ENCODE measurements at regions not wholly inside any gene's neighbourhood (a gene's known extent, or its start where the extent isn't known, plus 50 kb on each side); places are given as distances from the start of the nearest gene placed in this dataset.
"Not testable (repeated sequence)": the region's sequence is repeated elsewhere in the genome, so short reads cannot be mapped to it uniquely, and the experiment has no call there.

DNA sequence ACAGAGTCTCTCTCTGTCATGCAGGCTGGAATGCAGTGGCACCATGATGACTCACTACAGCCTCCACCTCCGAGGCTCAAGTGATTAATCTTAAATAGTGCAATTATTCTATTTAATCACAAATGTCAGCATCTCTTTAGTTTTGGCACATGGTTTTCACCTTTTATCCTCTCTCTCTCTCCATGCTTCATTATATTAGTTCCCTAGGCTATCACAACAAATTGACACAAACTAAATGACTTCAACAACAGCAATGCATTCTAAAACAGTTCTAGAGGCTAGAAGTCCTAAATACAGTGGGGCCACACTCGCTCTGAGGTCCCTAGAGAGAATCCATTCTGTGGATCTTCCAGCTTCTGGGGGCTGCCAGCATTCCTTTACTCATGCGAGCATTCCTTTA, 178.2 kb upstream of the ZNG1F start:
- not testable (repeated sequence) for DNase-seq (ENCODE audit: low spot score)

DNA sequence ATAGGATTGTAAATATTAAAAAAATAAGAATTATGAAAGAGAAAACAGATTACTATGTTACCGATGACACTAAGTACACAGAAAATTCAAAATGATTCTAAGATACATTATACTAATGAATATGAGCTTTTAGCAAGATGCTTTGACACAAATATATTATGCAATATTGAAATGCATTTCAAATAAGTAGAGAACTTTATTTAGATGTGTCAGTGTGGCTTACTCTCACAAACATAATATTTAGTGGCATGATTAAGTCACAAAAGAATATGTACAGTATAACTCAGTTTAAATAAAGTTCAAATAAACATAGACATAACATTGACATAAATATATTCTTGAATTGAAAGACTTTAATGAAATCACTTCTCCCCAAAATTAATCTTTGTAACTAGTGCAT, 172.7 kb upstream of the ZNG1F start:
- not testable (repeated sequence) for DNase-seq (ENCODE audit: low spot score)

DNA sequence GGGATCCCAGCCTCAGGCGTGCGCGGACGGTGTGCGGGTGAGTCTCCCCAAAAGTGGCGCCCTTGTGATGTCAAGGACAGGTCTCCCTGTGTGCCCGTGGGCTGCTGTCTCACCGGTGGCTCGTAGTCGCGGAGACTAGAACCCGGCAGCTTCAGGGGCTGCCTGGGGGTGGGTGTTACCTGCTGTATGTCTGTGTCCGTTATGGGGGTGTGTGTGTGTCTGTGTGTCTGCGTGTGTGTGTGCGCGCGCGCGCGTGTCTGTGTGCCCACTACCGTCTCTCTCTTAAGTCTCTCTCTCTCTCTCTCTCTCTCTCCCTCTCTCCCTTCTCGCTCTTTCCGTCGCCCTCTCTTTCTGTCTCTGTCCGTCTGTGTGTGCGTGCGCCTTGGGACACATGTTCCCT, 170.0 kb upstream of the ZNG1F start:
- DNase-seq (ENCODE audit: low spot score), result peak; percentile 64

DNA sequence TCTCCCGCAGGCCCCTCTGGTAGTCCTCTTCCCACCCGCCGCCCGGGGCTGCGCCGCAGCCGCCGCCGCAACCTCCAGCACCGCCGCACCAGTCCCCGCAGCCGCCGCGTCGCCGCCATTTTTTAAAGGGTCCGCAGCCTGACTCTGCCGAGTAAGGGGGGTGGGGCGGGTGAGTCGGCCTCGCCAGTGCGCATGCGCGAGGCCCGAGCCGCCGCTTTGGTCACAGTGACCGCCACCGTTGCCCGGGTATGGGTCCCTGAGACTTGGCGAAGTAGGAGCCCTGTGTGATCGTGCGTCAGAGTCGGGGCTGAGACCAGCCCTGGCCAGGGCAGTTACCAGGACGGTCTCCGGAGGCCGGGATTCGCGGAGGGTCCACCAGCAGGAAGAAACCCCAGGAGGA, 169.6 kb upstream of the ZNG1F start:
- peak; percentile 71 for DNase-seq (ENCODE audit: low spot score)

DNA sequence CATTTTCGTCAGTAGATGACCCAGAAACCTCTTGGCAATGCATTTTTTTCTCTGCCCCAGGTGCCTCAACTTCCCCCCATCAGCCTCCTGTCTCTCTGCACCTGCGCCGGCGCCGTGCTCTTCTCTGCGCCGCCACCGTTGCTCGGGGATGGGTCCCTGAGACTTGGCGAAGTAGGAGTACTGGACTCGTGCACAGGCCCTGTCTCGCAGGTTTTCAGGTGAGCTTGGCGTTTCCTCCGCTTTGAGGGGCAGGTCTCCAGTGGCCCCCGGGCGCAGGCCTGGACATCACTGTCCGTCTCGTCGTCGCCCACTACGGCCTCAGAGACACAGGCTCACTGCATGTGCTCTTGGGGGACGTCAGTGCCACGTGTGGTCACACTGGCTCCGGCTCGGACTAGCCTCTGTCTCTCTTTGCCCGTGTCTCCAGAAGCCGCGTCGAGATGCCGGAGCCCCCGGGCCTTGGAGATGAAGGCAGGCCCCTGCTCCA, 168.8 kb upstream of the ZNG1F start:
- DNase-seq (ENCODE audit: low spot score), result not testable (repeated sequence)

DNA sequence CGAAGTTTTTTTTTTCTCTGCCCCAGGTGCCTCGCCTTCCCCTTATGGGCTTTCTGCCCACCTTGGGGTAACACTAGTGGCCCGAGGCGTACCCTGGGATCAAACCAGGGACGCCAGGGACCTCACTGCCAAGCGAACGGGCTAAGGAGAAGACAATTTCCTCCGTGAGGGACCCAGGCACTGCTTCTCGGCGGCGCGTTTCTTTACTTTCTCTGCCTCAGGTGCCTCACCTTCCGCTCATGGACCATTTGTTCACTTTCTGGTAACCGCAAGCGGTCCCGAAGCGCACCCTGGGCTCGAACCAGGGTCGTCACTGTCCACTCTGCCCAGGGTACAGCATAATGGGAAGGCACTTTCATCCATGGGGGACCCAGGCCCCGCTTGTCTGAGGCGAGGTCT, 168.2 kb upstream of the ZNG1F start:
- DNase-seq (ENCODE audit: low spot score), result not testable (repeated sequence)

DNA sequence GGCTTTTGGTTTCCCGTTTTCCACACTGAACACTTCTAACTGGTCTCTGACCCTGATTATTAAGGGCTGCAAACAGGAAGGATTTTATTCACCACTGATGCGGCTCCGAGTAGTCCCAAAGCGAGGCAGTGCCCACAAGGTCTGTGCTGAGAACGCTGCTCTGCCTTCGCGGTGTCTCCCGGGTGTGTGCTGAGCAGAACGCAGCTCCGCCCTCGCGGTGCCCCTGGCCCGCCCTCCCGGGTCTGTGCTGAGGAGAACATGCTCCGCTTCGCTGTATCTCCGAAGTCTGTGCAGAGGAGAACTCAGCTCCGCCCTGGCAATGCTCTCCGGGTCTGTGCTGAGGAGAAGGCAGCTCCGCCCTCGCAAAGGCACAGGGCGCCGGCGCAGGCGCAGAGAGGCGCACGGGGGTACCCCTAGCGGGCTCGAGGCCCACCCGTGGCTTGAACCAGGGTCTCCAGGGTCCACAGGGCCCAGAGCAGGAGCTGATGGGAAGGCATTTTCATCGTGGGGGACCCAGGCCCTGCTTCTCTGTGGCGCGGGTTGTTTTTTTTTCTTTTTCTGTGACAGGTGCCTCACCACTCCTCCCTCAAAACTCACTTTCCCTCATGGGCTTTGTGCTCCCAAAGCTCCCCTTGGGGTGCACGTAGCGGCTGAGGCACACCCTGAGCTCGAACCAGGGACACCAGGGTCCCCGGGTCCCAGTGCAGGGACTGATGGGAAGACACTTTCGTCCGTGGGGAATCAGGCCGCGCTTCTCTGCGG, 167.7 kb upstream of the ZNG1F start:
- peak; percentile 9 for DNase-seq (ENCODE audit: low spot score)

DNA sequence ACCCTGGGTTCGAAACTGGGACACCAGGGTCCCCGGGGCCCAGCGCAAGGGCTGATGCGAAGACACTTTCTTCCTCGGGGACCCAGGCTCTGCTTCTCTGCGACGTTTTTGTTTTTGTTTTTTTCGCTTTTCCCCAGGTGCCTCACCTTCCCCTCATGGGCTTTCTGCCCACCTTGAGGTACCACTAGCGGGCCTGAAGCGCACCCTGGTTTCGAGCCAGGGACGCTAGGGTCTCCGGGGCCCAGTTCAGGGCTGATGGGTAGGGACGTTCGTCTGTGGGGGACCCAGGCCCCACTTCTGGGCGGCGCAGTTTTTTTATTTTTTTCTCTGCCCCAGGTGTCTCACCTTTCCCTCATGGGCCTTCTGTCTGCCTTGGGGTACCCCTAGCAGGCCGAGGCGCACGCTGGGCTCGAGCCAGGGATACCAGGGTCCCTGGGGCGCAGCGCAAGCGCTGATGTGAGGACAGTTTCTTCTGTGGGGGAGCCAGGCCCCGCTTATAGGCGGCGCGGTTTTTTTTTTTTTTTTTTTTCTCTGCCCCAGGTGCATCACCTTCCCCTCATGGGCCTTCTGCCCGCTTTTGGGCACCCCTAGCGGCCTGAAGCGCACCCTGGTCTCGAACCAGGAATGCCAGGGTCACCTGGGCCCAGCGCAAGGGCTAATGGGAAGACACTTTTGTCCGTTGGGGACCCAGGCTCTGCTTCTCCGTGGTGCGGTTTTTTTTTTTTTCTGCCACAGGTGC, 166.8 kb upstream of the ZNG1F start:
- DNase-seq (ENCODE audit: low spot score), result not testable (repeated sequence)

DNA sequence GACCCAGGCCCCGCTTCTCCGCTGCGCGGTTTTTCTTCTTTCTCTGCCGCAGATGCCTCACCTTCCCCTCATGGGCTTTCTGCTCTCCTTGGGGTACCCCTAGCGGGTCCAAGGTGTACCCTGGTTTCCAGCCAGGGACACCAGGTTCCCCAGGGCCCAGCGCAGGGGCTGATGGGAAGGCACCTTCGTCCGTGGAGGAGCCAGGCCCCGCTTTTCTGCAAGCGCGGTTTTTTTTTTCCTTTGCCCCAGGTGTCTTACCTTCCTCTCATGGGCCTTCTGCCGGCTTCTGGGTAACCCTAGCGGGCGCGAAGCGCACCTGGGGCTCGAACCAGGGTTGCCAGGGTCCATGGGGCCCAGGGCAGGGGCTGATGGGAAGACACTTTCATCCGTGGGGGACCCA, 165.9 kb upstream of the ZNG1F start:
- not testable (repeated sequence) for DNase-seq (ENCODE audit: low spot score)

DNA sequence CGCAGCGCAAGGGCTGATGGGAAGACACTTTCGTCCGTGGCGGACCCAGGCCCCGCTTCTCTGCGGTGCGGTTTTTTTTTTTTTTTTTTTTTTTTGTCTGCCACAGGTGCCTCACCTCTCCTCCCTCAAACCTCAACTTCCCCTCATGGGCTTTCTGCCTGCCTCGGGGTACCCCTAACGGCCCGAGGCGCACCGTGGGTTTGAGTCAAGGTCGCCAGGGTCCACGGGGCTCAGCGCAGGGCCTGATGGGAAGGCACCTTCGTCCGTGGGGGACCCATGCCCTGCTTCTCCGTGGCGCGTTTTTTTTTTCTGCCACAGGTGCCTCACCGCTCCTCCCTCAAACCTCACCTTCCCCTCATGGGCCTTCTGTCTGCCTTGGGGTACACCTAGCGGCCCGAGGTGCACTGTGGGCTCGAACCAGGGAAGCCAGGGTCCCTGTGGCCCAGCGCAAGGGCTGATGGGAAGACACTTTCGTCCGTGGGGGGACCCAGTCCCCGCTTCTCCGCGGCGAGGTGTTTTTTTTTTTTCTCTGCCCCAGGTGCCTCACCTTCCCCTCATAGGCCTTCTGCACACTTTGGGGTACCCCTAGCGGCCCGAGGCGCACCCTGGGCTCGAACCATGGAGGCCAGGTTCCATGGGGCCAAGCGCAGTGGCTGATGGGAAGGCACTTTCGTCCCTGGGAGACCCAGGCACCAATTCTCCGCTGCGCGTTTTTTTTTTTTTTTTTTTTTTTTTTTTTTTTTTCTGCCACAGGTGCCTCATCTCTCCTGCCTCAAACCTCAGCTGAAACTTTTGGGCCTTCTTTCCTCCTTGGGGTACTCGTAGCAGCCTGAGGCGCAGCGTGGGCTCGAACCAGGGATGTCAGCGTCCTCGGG, 165.2 kb upstream of the ZNG1F start:
- DNase-seq (ENCODE audit: low spot score), result not testable (repeated sequence)

DNA sequence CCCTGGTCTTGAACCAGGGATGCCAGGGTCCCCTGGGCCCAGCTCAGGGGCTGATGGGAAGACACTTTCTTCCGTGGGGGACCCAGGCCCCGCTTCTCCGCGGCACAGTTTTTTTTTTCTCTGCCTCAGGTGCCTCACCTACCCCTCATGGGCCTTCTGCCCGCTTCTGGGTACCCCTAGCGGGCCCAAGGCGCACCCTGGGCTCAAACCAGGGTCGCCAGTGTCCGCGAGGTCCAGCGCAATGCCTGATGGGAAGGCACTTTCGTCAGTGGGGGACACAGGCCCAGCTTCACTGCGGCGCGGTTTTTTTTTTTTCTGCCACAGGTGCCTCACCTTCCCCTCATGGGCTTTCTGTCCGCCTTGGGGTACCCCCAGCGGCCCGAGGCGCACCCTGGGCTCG, 163.9 kb upstream of the ZNG1F start:
- not testable (repeated sequence) for DNase-seq (ENCODE audit: low spot score)

DNA sequence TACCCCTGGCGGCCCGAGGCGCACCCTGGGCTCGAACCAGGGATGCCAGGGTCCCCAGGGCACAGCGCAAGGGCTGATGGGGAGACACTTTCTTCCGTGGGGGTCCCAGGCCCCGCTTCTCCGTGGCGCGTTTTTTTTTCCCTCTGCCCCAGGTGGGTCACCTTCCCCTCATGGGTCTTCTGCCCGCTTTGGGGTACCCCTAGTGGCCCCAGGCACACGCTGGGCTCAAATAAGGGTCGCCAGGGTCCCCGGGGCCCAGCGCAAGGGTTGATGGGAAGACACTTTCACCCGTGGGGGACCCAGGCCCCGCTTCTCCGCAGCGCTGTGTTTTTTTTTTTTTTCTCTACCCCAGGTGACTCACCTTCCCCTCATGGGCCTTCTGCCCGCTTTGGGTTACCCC, 163.3 kb upstream of the ZNG1F start:
- not testable (repeated sequence) for DNase-seq (ENCODE audit: low spot score)

DNA sequence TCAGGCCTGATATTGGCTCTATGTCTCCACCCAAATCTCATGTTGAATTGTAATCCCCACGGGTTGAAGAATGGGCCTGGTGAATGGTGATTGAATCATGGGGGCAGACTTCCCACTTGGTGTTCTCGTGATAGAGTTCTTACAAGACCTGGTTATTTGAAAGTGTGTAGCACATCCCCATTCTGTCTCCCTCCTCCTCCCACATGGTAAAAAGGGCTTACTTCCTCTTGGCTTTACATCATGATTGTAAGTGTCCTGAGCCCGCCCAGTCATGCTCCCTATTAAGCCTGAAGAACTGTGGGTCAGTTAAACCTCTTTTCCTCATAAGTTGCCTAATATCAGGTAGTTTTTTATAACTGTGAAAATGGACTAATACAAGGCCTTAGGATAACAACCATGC, 158.8 kb upstream of the ZNG1F start:
- DNase-seq (ENCODE audit: low spot score), result not testable (repeated sequence)

DNA sequence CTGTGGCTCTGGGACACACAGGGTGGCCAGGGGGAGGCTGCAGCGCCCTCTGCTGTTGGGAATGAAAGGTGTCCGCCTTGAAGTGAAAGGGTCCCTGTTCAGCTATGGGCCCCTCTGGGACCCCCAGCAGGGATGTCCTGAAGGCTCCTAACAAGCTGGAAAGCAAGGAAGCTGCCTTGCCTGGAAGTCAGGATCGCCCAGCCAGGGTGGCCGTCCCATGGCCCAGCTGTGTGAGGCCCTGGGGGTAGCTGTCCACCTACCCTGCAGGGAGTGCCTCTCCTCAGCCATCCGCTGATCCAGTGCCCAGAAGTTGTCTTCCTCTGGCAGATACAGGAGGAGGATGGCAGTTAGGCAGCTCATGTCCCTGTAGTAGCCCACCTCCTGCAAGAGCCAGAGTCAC, 143.4 kb upstream of the ZNG1F start:
- DNase-seq (ENCODE audit: low spot score), result not testable (repeated sequence)

DNA sequence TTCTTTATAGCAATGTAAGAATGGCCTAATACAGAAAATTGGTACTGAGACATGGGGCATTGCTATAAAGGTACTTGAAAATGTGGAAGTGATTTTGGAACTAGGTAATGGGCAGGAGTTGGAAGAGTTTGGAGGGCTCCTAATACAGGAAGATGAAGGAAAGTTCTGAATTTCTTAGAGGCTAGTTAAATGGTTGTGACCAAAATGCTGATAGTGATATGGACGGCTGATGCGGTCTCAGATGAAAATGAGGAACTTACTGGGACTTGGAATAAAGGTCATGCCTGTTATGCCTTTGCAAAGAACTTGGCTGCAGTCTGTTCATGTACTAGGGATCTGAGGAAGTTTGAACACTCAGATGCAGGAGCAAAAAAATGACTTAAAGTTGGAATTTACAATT, 132.2 kb upstream of the ZNG1F start:
- DNase-seq (ENCODE audit: low spot score), result not testable (repeated sequence)

DNA sequence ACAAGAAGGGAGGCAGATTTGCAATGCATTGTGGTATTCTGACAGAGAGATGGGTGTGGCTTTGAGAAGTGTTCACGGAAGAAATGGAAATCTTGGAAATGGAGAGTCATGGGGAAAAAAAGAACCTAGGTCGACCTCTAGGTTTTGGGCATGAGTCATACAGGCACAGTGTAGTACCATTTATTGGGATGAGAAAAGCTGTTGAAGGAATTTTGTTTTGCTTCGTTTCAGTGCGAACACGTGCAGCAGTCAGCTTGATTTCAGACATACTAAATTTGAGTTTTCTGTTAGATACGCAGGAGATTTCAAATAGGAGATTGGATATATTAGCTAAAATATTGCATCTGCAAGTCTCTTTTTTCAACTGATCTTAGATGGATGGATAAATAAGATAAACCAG, 119.8 kb upstream of the ZNG1F start:
- DNase-seq (ENCODE audit: low spot score), result not testable (repeated sequence)

DNA sequence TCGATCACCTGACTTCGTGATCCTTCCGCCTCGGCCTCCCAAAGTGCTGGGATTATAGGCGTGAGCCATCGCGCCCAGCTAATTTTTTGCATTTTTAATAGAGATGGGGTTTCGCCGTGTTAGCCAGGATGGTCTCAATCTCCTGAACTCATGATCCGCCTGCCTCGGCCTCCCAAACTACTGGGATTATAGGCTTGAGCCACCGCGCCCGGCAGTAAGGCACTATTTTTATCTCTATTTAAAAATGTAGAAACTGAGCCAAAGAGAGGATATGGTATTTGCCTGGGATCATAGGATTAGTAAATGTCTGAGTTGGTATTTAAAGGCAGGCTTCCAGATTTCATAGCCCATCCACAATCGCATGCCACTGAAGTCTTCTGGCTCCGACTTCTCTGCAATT, 96.6 kb upstream of the ZNG1F start:
- not testable (repeated sequence) for DNase-seq (ENCODE audit: low spot score)

DNA sequence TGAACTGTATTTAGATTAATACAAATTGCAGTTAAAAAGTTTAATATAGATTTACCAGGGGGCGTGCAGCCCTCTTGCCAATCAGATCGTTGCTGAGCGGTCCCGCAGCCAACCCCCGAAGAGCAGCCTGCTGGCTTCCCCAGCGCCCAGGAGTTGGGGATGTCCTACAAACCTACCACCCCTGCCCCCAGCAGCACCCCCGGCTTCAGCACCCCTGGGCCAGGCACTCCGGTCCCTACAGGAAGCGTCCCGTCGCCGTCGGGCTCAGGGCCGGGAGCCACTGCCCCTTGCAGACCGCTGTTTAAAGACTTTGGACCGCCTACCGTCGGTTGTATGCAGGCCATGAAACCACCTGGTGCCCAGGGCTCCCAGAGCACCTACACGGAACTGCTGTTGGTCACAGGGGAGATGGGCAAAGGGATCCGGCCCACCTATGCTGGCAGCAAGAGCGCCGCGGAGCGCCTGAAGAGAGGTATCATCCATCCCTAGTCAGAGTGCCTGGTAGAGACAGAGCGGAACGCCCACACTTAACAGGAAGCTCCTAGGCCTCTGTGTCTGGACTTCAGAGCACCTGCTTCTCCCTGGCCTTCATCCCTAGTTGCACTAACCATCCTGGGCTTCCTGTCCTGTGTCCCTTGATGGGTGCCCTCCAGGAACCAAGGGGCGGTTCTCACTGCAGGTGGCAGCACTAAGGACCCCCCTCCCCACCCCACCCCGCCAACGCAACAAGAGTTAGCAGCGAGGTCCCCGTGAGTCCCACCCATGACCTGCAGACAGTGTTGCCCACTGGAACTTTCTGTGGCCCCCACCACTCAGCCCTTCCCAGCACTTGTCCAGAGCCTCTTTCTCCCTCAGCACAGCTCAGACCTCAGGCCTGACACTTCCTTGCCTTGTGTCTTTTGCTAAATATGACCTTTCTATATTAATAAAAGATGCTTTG, 91.5 kb upstream of the ZNG1F start:
- not testable (repeated sequence) for DNase-seq (ENCODE audit: low spot score)

DNA sequence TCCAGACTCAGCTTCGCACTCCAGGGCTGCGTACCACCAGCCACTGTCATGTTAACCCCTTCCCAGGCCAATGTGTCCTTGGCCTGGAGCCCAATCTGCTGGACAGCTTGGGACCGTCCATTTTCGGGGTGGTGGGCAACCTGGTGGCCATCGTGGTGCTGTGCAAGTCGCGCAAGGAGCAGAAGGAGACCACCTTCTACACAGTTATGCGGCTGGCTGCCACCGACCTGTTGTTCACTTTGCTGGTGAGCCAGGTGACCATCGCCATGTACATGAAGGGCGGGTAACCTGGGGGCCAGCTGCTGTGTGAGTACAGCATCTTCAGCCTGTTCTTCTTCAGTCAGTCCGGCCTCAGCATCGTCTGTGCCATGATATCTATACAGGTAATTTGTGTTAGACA, 90.3 kb upstream of the ZNG1F start:
- DNase-seq (ENCODE audit: low spot score), result not testable (repeated sequence)

DNA sequence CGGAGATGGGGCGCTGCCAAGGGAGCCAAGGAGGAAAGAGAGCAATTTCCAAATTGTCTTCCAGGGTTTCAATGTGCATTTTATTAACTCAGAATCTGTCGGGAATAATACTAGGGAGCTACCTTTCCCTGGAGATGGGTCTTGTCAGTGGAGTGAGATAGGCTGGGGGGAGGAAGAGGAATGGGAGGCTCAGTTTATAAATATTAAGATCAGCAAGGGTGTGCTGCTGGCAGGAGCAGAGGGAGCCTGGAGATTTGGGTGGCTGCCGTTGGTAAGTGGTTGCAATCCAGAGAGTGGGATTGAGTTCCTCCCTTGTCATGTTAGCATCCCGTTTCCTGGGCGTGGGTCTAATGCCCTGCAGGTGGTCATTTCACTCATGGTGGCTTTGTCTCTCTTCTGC, 89.9 kb upstream of the ZNG1F start:
- DNase-seq (ENCODE audit: low spot score), result not testable (repeated sequence)

Data from left forelimb (tissue), 1 donor.